ENCODE measurements at regions not wholly inside any gene's neighbourhood (a gene's known extent, or its start where the extent isn't known, plus 50 kb on each side); places are given as distances from the start of the nearest gene placed in this dataset.

- no peak for DNase-seq
Observed at GRCh38 chr4:23235628-23236390, 543.1 kb downstream of the GBA3 start.

GRCh38 chr4:23234716-23235115 is 542.0 kb downstream of the GBA3 start:
- no peak for DNase-seq

- DNase-seq: no peak
Observed at GRCh38 chr4:23234018-23234417, 541.3 kb downstream of the GBA3 start.

GRCh38 chr4:23233596-23233995 is 540.9 kb downstream of the GBA3 start:
- DNase-seq: no peak

- no peak for DNase-seq
Observed at GRCh38 chr4:23232987-23233386, 540.2 kb downstream of the GBA3 start.

- no peak for DNase-seq
Observed at GRCh38 chr4:23225564-23225963, 532.8 kb downstream of the GBA3 start.

GRCh38 chr4:23224684-23225420 is 532.1 kb downstream of the GBA3 start:
- DNase-seq: no peak

- no peak for DNase-seq
Observed at GRCh38 chr4:23220911-23221310, 528.2 kb downstream of the GBA3 start.

- no peak for DNase-seq
Observed at GRCh38 chr4:23219779-23220408, 527.2 kb downstream of the GBA3 start.

GRCh38 chr4:23213198-23213597 is 520.5 kb downstream of the GBA3 start:
- no peak for DNase-seq

GRCh38 chr4:23212558-23212957 is 519.8 kb downstream of the GBA3 start:
- no peak for DNase-seq

- DNase-seq: no peak
Observed at GRCh38 chr4:23207059-23207458, 514.3 kb downstream of the GBA3 start.

GRCh38 chr4:23202712-23203247 is 510.0 kb downstream of the GBA3 start:
- no peak for DNase-seq

- no peak for DNase-seq
Observed at GRCh38 chr4:23194751-23195150, 502.0 kb downstream of the GBA3 start.

GRCh38 chr4:23174179-23174578 is 481.4 kb downstream of the GBA3 start:
- DNase-seq: no peak

- DNase-seq: no peak
Observed at GRCh38 chr4:23171976-23172375, 479.2 kb downstream of the GBA3 start.

GRCh38 chr4:23169608-23170311 is 477.0 kb downstream of the GBA3 start:
- no peak for DNase-seq

- DNase-seq: no peak
Observed at GRCh38 chr4:23166919-23167318, 474.2 kb downstream of the GBA3 start.

- no peak for DNase-seq
Observed at GRCh38 chr4:23166407-23166806, 473.7 kb downstream of the GBA3 start.

GRCh38 chr4:23165669-23166068 is 472.9 kb downstream of the GBA3 start:
- DNase-seq: no peak

GRCh38 chr4:23163647-23164436 is 471.1 kb downstream of the GBA3 start:
- DNase-seq: no peak

GRCh38 chr4:23162275-23162674 is 469.5 kb downstream of the GBA3 start:
- no peak for DNase-seq
